GM21717 (cell line): ENCODE measurements at regions not wholly inside any gene's neighbourhood (a gene's known extent, or its start where the extent isn't known, plus 50 kb on each side); places are given as distances from the start of the nearest gene placed in this dataset.
"Not testable (repeated sequence)": the region's sequence is repeated elsewhere in the genome, so short reads cannot be mapped to it uniquely, and the experiment has no call there.

Source experiments
- ATAC-seq: cut with Tn5 transposase; IDR thresholded peaks from one replicate; pipeline ENCODE4 v1.9.1; 2021; ENCODE audit warnings: mild to moderate bottlenecking, moderate library complexity; ENCODE audit not compliant: unreplicated experiment

DNA sequence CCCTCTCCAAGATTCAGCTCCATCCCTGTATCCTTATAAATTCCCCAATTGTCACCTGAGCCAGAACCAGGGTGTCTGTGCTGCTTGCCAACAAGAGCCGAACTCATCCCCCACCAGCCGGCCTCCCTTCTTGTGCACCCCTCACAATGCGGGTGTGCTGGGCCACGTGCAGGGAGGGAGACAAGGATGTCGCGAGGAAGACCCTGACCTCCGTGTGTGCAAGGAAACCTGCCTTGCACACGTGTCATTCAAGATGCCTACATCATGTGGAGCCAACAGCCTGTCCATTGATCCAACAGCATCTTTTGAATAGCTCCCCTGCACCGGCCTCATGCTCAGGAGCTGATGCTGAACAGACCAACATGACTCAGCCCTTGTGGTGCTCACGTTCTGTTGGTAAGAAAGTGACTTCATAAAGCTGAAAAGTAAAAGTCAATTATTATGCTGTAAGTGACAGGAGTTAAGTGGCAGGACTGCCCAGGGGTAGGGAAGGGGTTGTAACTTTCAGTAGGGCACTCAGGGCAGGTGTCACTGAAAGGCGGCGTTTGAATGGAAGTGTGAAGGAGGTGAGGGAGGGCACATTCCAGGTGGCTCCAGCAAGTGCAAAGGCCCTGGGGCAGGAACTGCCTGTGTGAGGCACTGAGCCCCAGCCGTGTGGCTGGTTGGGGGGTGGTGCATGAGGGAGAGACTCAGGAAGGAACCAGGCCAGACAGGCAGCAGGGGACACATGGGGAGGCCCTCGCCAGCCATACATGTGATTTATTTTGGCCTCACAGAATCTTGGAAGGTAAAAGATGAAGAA lies 302.2 kb downstream of the FOXL1 start:
- ATAC-seq: no peak

DNA sequence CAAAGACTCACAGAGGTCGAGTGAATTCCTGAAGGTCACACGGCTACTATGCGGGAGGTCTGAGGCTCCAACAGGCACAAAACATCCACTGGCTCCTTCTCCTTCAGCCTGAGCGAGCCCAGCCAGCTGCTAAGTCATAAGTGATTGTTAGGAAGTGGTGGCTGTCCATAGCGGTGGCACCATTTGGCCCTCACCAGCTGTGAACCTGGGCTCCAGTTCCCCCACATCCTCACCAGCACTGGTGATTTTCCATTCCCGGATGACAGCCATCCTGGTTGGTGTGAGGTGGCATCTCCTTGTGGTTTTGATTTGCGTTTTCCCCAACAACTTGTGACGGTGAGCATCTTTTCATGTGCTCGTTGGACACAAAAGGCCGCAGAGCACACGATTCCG lies 302.8 kb downstream of the FOXL1 start:
- no peak for ATAC-seq

DNA sequence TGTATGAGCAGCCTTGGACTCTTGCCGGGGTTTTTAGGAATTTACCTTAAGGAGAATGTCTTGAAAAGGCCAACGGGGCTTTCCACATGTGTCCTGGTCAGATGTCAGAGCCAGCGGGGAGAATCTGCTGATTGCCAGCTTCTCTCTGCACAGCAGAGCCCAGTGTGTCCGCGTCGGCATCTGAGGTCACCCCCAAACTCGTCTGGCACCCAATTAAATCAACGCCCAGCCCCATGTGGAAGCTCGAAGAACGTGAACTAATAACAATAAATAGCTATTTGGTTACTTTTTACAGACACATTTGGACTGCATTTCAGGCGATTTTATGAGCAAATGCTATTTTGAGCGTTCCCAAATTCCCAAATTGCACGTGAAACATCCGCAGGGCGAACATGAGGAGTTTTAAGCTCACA lies 303.5 kb downstream of the FOXL1 start:
- ATAC-seq: no peak

GRCh38 chr16:86882586-86883280 lies 304.4 kb downstream of the FOXL1 start:
- no peak for ATAC-seq

DNA sequence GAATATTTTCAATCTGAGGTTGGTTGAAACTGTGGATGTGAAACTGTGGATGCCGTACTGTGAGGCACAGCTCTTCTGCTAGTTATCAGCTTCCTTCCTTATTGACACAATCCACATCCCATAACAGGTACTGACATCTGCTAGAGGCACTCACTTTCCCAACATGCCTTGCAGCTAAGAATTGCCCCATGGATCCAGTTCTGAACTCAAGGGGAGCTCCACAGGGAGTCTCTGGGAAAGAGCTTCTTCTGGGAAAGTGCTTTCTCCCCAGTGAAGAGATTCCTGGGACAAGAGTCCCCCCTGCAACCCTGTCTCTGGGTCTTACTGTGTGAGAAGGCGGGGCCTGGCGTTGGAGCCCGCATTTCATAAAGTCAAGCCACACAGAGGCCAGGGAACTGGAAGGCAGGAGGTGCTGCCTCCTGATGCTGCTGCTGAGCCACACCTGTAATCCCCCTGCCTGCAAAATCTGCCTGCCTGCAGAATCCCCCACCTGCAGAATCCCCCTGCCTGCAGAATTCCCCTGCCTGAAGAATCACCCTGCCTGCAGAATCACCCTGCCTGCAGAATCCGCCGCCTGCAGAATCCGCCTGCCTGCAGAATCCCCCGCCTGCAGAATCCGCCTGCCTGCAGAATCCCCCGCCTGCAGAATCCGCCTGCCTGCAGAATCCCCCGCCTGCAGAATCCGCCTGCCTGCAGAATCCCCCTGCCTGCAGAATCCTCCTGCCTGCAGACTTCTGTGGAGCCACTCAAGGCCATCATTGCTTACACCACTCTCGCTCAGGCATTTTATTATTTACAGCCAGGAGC lies 305.4 kb downstream of the FOXL1 start:
- ATAC-seq: no peak

GRCh38 chr16:86884390-86884650 lies 306.0 kb downstream of the FOXL1 start:
- no peak for ATAC-seq

GRCh38 chr16:86885139-86885538 lies 306.8 kb downstream of the FOXL1 start:
- ATAC-seq: no peak

DNA sequence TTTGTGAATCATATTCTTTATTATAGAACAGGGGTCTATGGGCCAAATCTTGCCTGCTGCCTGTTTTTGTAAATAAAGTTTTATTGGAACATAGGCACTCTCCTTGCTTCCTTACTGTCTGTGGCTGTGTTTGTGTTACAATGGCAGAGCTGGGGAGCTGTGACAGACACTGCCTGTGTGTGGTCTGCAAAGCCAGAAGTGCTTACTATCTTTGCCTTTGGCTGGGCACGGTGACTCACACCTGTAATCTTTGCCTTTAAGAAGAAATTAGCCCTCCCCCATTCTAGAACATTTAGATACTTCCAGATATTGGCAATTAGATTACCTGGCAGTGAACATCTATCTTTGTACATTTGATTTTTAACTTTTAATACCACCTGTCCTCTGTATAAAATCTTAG lies 308.3 kb downstream of the FOXL1 start:
- ATAC-seq: no peak

DNA sequence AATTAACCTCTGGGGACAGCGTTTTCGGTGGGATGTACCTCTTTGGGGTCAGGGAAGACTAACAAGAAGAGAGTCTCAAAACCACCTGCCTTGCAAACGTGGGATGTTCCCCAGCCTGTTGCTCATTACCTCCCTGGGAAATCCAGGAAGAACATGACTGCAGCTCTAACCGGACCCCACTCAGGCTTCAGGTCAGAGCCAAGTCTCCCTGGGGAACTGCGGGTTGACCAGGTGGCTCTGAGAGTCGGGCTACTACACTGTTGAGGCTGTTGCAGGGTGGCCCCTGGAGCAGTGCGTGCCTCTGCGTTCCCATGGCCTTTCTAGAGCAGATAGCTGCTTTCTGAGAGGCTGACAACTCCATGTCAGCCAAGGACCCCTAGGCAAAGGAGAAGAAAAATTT lies 309.1 kb downstream of the FOXL1 start:
- ATAC-seq: no peak

- no peak for ATAC-seq
These were observed 310.1 kb downstream of the FOXL1 start for GRCh38 chr16:86888231-86889053.

- ATAC-seq: not testable (repeated sequence)
These were observed 310.7 kb downstream of the FOXL1 start for GRCh38 chr16:86889054-86889366.

- ATAC-seq: no peak
These were observed 311.6 kb downstream of the FOXL1 start for GRCh38 chr16:86889974-86890373.

- no peak for ATAC-seq
These were observed 312.8 kb downstream of the FOXL1 start for GRCh38 chr16:86891121-86891520.

DNA sequence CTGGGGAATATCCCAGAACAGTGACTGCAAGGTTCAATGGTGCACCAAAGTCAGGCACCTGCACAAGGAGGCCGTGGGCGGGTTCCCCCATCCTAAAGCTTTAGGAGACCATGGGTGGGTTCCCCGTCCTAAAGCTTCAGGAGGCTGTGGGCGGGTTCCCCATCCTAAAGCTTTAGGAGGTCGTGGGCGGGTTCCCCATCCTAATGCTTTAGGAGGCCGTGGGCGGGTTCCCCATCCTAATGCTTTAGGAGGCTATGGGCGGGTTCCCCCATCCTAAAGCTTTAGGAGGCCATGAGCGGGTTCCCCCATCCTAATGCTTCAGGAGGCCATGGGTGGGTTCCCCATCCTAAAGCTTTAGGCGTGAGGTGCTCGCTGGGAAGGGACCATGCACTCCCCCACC lies 313.3 kb downstream of the FOXL1 start:
- no peak for ATAC-seq

DNA sequence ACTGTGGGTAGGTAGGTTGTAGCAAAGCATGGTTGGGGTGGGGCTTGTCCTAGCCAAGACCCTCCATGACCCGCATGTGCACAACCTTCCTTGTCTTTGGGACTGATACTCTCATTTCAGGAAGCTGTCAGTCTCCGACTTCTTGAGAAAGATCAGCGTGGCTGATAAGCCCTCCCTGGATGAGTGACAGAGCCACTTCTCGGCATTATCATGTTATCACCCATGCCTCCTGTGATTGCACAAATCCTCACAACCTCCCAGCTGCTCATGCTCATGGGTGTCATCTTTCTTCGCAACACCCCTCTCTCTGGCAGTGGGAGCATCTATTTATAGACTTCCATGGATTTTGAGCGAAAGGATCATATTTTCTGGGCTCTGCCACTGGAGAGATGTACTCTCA lies 314.2 kb downstream of the FOXL1 start:
- ATAC-seq: no peak

- ATAC-seq: no peak
These were observed 315.2 kb downstream of the FOXL1 start for GRCh38 chr16:86893506-86893905.

GRCh38 chr16:86894029-86894567 lies 315.7 kb downstream of the FOXL1 start:
- ATAC-seq: no peak

DNA sequence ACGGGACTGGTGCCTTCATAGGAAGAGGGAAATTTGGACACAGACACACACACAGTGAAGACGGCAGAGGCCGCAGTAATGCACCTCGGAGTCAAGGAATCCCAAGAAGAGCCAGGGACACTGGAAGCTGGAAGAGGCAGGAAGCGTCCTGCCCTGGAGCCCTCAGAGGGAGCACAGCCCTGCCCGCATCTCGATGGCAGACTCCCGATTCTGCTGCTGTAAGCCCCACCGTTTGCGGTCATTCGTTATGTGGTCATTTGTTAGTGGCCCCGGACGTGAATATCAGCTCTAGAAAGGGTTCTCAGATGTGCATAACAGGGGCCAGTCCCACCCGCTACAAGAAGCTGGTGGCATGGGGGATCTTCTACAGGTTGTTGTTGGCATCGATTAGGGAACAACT lies 316.6 kb downstream of the FOXL1 start:
- no peak for ATAC-seq

DNA sequence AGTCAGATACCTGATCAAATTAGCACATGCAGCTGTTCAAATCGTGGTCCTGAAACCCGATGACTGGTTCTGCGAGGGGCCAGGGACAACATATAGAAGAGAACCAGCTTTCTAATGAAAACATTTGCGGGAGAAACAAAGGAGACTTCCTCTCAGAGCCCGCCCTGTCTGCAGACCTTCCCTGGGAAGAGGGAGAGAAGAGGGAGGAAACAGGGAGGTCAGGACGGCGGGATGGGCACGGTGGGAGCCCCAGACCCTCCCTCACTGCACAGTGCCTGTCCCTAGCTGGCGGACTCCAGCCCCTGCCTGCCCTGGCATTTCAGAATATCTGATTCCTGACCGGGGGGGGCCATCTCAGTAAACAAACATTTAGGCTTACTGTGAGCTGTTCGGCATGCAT lies 317.3 kb downstream of the FOXL1 start:
- ATAC-seq: no peak

DNA sequence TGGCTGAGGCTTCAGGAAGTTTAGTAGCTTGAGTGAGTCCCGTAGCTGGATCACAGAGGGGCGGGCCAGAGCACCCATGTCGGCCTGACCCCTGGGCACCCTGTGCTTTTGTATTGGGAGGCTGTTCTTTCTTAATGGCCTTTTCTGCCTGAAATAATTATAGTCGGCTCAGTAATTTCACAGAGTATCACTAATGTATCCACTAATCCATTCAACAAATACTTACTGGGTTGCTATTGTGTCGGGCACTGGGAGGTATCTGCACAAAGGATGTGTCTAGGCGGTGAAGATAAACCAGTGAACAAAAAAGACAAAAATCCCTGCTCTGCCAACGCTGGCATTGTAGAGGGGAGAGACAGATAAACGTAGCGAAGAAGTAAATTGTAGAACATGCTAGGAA lies 318.6 kb downstream of the FOXL1 start:
- ATAC-seq: no peak

- no peak for ATAC-seq
These were observed 319.1 kb downstream of the FOXL1 start for GRCh38 chr16:86897486-86897885.
